ENCODE measurements at regions not wholly inside any gene's neighbourhood (a gene's known extent, or its start where the extent isn't known, plus 50 kb on each side); places are given as distances from the start of the nearest gene placed in this dataset.

- TF ChIP-seq CTCF (IDR thresholded peaks at IDR 0.05; ENCODE audit: insufficient read depth, low read length) (no peak), POLR2AphosphoS5 (IDR thresholded peaks at IDR 0.05; ENCODE audit: low read depth) (no peak), REST (IDR thresholded peaks at IDR 0.05; ENCODE audit: insufficient replicate concordance, low read depth) (no peak), GABPA (IDR thresholded peaks at IDR 0.05; ENCODE audit: low read depth) (no peak)
Measured at GRCh38 chr2:13745330-13745729, 887.2 kb upstream of the LRATD1 start.
